22Rv1 (cell line): ENCODE measurements at regions not wholly inside any gene's neighbourhood (a gene's known extent, or its start where the extent isn't known, plus 50 kb on each side); places are given as distances from the start of the nearest gene placed in this dataset.

Experiments
- CTCF ChIP-seq: fragments of 450-650 bp; IDR thresholded peaks from 2 replicates; pipeline ENCODE4 v1.5.1; 2017; ENCODE audit warnings: mild to moderate bottlenecking
- ZFX ChIP-seq: fragments of 450-650 bp; IDR thresholded peaks from 2 replicates; pipeline ENCODE4 v1.6.1; 2017; ENCODE audit warnings: antibody characterized with exemption, borderline replicate concordance

- TF ChIP-seq CTCF (no peak), ZFX (no peak)
Measured at GRCh38 chr5:91224969-91225368, 158.1 kb downstream of the ARRDC3 start.
